ENCODE measurements at regions not wholly inside any gene's neighbourhood (a gene's known extent, or its start where the extent isn't known, plus 50 kb on each side); places are given as distances from the start of the nearest gene placed in this dataset.

GRCh38 chr3:177551431-177551836, 354.2 kb upstream of the TBL1XR1 start:
- TF ChIP-seq POLR2A (IDR thresholded peaks at IDR 0.05; ENCODE audit: low read depth, low read length) (no peak), POLR2AphosphoS5 (IDR thresholded peaks at IDR 0.05; ENCODE audit: low read depth, low read length) (no peak), TAF1 (IDR thresholded peaks at IDR 0.05; ENCODE audit: borderline replicate concordance, low read depth, low read length) (no peak)
